ENCODE measurements at regions not wholly inside any gene's neighbourhood (a gene's known extent, or its start where the extent isn't known, plus 50 kb on each side); places are given as distances from the start of the nearest gene placed in this dataset.
"Not testable (repeated sequence)": the region's sequence is repeated elsewhere in the genome, so short reads cannot be mapped to it uniquely, and the experiment has no call there.

GRCh38 chr2:234898534-234899053, 53.2 kb upstream of the SH3BP4 start:
- H3K27ac Mint-ChIP-seq, result no peak overlapping the region
- ATAC-seq, result no peak
- H3K36me3 Mint-ChIP-seq, result no peaks in the 10 kb centered on the region
- H3K27me3 Mint-ChIP-seq, result peaks cover 8% of the 10 kb centered on the region
- H3K9me3 Mint-ChIP-seq, result peaks cover 3% of the 10 kb centered on the region
- no peak overlapping the region for H3K4me3 Mint-ChIP-seq
- H3K4me1 Mint-ChIP-seq, result no peaks in the 10 kb centered on the region

GRCh38 chr2:234888442-234888841, 63.4 kb upstream of the SH3BP4 start:
- not testable (repeated sequence) for H3K4me1 Mint-ChIP-seq, ATAC-seq, H3K4me3 Mint-ChIP-seq, H3K9me3 Mint-ChIP-seq, H3K36me3 Mint-ChIP-seq, H3K27ac Mint-ChIP-seq
- peaks cover 26% of the 10 kb centered on the region for H3K27me3 Mint-ChIP-seq

DNA sequence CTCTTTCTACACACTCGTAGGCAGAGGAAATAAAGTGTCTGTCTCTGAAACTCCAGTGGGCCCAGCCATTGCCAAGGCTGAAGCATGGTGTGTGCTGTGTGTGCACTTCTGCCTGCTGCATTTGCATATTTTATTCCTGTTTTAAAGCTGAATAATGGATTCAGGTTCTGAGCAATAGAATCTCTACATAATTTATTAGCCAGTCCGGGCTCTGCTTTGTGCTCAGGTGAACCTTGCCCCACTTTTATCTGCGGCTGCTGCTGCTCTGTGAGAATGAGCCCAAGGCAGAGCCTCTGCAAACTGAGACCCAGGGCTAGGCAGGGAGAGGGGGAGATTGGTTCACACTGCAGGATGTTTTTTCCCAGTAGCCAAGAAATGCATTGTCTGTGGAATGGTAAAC, 64.6 kb upstream of the SH3BP4 start:
- H3K4me1 Mint-ChIP-seq, result no peaks in the 10 kb centered on the region
- ATAC-seq, result no peak

GRCh38 chr2:234885886-234886285, 65.9 kb upstream of the SH3BP4 start:
- Mint-ChIP-seq H3K27me3 (peaks cover 26% of the 10 kb centered on the region), H3K27ac (no peak overlapping the region), H3K36me3 (no peaks in the 10 kb centered on the region), H3K9me3 (no peaks in the 10 kb centered on the region), H3K4me3 (no peak overlapping the region), H3K4me1 (no peaks in the 10 kb centered on the region)
- ATAC-seq, result no peak

More for the DNA sequence above, 64.6 kb upstream of the SH3BP4 start:
- Mint-ChIP-seq H3K36me3 (no peaks in the 10 kb centered on the region), H3K27me3 (peaks cover 26% of the 10 kb centered on the region), H3K4me3 (no peak overlapping the region), H3K27ac (no peak overlapping the region), H3K9me3 (no peaks in the 10 kb centered on the region)

DNA sequence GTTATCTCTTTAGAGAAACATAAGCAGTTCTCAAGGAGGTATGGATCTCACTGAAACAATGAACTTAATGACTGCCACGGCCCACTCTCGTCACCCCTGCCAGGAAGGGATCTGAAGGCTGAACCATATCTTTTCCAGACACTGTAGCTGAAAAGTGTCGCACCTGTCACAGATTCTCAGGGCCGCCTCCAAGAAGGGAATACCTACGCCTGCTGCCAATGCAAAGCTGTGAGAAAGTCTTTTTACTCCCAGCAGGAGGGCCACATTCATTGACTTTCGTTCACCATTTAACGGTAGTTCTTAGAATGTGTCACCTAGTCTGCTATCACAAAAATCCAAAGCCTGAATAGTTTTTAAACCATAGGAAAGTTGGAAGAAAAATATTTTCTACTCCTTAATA, 66.7 kb upstream of the SH3BP4 start:
- ATAC-seq, result no peak

DNA sequence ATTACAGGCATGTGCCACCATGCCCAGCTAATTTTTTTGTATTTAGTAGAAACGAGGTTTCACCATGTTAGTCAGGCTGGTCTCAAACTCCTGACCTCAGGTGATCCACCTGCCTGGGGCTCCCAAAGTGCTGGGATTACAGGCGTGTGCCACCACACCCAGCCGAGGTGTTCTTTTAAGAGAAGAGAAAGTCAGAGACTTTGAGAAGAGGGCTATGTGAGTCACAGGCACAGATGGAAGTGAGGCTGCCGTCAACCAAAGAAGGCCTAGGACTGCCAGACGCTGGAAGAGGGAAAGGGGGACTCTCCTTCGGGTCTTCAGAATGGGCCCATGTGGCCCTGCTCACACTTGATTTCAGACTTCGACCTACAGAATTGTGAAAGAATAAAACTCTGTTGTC, 67.2 kb upstream of the SH3BP4 start:
- no peaks in the 10 kb centered on the region for H3K36me3 Mint-ChIP-seq
- no peak for ATAC-seq

More for the DNA sequence above, 66.7 kb upstream of the SH3BP4 start:
- H3K27ac Mint-ChIP-seq, result no peak overlapping the region
- H3K4me1 Mint-ChIP-seq, result no peaks in the 10 kb centered on the region
- no peak overlapping the region for H3K4me3 Mint-ChIP-seq
- no peaks in the 10 kb centered on the region for H3K36me3 Mint-ChIP-seq
- H3K27me3 Mint-ChIP-seq, result peaks cover 26% of the 10 kb centered on the region
- no peaks in the 10 kb centered on the region for H3K9me3 Mint-ChIP-seq

GRCh38 chr2:234881413-234882241, 70.2 kb upstream of the SH3BP4 start:
- H3K4me3 Mint-ChIP-seq, result no peak overlapping the region
- no peak for ATAC-seq

More for the DNA sequence above, 67.2 kb upstream of the SH3BP4 start:
- Mint-ChIP-seq H3K4me1 (no peaks in the 10 kb centered on the region), H3K9me3 (no peaks in the 10 kb centered on the region), H3K4me3 (no peak overlapping the region), H3K27ac (no peak overlapping the region), H3K27me3 (peaks cover 26% of the 10 kb centered on the region)

DNA sequence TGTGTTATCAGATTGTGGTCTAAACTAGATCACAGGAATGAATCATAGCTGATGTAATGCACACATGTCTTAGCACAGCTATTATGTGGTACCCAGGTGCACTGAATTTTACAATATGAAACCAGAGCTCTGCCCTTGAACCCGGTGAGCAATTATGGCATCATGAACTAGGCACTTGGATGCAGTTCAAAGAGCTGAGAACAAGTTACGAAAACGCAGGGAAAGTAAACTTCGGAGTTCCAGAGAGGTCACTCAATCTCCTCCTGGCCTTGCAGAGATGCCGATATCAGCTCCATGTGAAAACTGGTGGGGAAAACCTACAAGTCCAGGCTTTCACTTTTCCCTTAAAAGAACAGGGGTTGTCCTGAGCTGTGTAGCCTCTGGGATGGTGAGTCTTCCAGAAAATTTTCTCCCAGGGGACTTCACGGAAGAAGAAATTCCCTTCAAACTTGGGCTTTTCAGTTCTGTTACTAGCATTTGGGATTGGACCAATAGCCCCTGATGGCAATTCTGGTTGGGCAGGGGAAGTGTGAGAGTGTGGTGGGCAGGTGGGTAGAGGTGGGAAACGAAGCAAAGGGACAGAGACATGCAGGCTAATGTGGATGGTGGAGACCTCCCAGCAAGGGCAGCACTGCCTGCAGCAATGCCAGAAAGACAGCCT, 71.1 kb upstream of the SH3BP4 start:
- Mint-ChIP-seq H3K27me3 (peaks cover 10% of the 10 kb centered on the region), H3K9me3 (peaks cover 11% of the 10 kb centered on the region), H3K36me3 (peaks cover 9% of the 10 kb centered on the region), H3K4me3 (no peak overlapping the region), H3K4me1 (peaks cover 13% of the 10 kb centered on the region), H3K27ac (no peak overlapping the region)
- ATAC-seq, result no peak

More at GRCh38 chr2:234881413-234882241, 70.2 kb upstream of the SH3BP4 start:
- H3K27ac Mint-ChIP-seq, result no peak overlapping the region
- peaks cover 7% of the 10 kb centered on the region for H3K9me3 Mint-ChIP-seq
- H3K36me3 Mint-ChIP-seq, result peaks cover 6% of the 10 kb centered on the region
- H3K4me1 Mint-ChIP-seq, result peaks cover 4% of the 10 kb centered on the region
- peaks cover 20% of the 10 kb centered on the region for H3K27me3 Mint-ChIP-seq

DNA sequence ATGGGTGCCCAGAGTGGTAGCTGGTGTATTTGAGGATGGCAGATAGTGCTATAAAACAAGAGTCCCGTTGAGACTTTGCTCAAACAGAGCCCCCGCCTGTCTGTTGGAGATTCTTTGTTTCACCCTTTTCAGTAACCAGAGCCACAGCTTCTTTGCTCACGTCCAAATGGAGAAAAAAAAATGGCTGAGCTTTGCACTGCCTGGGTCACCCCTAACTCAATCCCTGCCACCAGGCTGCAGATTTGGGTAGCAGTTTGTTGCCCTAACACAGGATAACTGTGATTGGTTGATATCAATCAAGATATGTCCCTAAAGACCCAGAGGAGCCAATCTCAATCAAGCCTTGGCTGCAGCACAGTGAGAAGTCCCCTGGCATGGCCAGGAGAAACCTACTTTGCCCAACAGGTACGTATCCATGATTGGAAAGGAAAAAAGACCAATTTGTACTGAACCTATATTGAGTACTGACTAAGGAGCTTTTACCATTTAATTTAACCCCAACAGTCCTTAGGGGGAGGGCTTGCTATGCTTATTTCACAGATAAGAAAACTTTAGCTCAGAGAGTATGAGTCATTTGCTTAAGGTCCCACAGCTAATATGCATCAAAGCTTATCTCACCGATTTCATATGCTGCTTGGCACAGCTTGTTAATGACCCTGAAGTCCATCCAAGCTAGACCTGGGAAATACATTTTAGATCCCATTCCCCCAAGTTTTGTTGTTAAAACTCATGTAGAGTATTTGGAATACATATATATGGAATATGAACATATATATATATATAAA, 72.0 kb upstream of the SH3BP4 start:
- peaks cover 9% of the 10 kb centered on the region for H3K36me3 Mint-ChIP-seq
- peaks cover 11% of the 10 kb centered on the region for H3K9me3 Mint-ChIP-seq
- H3K4me3 Mint-ChIP-seq, result no peak overlapping the region
- peaks cover 5% of the 10 kb centered on the region for H3K27me3 Mint-ChIP-seq
- ATAC-seq, result no peak
- peaks cover 19% of the 10 kb centered on the region for H3K4me1 Mint-ChIP-seq
- H3K27ac Mint-ChIP-seq, result no peak overlapping the region

DNA sequence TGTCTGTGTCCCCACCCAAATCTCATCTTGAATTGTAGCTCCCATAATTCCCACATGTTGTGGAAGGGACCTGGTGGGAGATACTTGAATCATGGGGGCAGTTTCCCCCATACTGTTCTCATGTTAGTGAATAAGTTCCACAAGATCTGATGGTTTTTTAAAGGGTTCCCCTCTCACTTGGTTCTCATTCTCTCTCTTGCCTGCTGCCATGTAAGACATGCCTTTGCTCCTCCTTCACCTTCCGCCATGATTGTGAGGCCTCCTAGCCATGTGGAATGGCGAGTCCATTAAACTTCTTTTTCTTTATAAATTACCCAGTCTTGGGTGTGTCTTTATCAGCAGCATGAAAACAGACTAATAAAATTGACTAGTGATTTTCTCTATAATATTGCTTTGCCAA, 75.2 kb upstream of the SH3BP4 start:
- Mint-ChIP-seq H3K36me3 (peaks cover 17% of the 10 kb centered on the region), H3K4me1 (peaks cover 21% of the 10 kb centered on the region), H3K27me3 (peaks cover 18% of the 10 kb centered on the region), H3K9me3 (peaks cover 15% of the 10 kb centered on the region)
- ATAC-seq, H3K27ac Mint-ChIP-seq, H3K4me3 Mint-ChIP-seq: not testable (repeated sequence)

GRCh38 chr2:234874347-234875046, 77.3 kb upstream of the SH3BP4 start:
- no peak for ATAC-seq
- peaks cover 15% of the 10 kb centered on the region for H3K9me3 Mint-ChIP-seq
- H3K4me3 Mint-ChIP-seq, result no peak overlapping the region
- H3K27ac Mint-ChIP-seq, result no peak overlapping the region
- H3K27me3 Mint-ChIP-seq, result peaks cover 18% of the 10 kb centered on the region
- H3K36me3 Mint-ChIP-seq, result peaks cover 17% of the 10 kb centered on the region
- peaks cover 21% of the 10 kb centered on the region for H3K4me1 Mint-ChIP-seq

DNA sequence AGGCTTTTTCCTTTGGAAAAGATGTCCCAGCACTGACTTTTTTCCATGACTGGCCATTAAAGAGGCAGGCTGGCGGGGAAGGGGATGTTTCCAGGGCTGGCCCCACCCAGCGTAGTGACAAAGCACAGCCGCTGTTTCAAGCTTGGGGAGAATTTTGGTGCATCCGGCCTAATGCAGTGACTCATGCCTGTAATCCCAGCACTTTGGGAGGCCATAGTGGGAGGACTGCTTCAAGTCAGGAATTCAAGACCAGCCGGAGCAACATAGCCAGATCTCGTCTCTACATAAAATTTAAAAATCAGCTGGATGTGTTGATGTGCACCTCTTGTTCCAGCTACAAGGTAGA, 78.0 kb upstream of the SH3BP4 start:
- no peak overlapping the region for H3K4me3 Mint-ChIP-seq
- H3K9me3 Mint-ChIP-seq, result peaks cover 15% of the 10 kb centered on the region
- peaks cover 18% of the 10 kb centered on the region for H3K27me3 Mint-ChIP-seq
- no peak for ATAC-seq
- H3K27ac Mint-ChIP-seq, result no peak overlapping the region
- peaks cover 17% of the 10 kb centered on the region for H3K36me3 Mint-ChIP-seq
- peaks cover 21% of the 10 kb centered on the region for H3K4me1 Mint-ChIP-seq

GRCh38 chr2:234873103-234873827, 78.6 kb upstream of the SH3BP4 start:
- Mint-ChIP-seq H3K4me3 (no peak overlapping the region), H3K27ac (no peak overlapping the region), H3K4me1 (peaks cover 21% of the 10 kb centered on the region), H3K27me3 (peaks cover 18% of the 10 kb centered on the region), H3K36me3 (peaks cover 17% of the 10 kb centered on the region), H3K9me3 (peaks cover 15% of the 10 kb centered on the region)
- ATAC-seq, result no peak

DNA sequence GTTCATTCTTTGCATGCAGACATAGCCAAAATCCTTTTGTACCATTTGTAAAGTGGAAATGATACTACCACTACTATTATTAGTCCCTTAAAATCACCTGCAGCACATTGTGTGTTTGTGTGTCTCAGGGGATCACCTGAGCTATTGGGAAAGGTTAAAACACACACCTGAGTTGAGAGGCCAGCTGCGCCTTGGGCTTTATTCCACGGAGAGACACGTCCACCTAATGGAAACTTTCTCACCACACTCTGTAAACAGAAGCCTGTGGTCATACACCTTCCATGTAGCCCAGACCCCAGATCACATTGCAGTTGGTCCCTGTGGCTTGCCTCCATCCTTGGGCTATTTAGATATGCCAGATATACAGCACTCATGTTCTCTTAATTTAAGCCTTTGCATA, 81.8 kb upstream of the SH3BP4 start:
- Mint-ChIP-seq H3K27ac (no peak overlapping the region), H3K9me3 (peaks cover 12% of the 10 kb centered on the region), H3K4me3 (no peak overlapping the region), H3K36me3 (peaks cover 12% of the 10 kb centered on the region), H3K27me3 (peaks cover 12% of the 10 kb centered on the region), H3K4me1 (peaks cover 3% of the 10 kb centered on the region)
- ATAC-seq, result no peak
